SKM-1 (cell line): ENCODE measurements at regions not wholly inside any gene's neighbourhood (a gene's known extent, or its start where the extent isn't known, plus 50 kb on each side); places are given as distances from the start of the nearest gene placed in this dataset.
"Not testable (repeated sequence)": the region's sequence is repeated elsewhere in the genome, so short reads cannot be mapped to it uniquely, and the experiment has no call there.

Experiments used
- DNase-seq: peaks from one replicate; lab custom pipeline; 2025; ENCODE audit not compliant: unreplicated experiment; lab: John Stamatoyannopoulos, UW

DNA sequence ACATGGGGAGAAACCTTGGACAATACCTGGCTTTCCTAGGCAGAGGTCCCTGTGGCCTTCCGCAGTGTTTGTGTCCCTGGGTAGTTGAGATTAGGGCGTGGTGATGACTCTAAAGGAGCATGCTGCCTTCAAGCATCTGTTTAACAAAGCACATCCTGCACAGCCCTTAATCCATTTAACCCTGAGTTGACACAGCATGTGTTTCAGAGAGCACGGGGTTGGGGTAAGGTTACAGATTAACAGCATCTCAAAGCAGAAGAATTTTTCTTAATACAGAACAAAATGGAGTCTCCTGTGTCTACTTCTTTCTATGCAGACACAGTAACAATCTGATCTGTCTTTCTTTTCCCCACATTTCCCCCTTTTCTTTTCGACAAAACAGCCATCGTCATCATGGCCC is 244.7 kb upstream of the PRKCQ start:
- not testable (repeated sequence) for DNase-seq

DNA sequence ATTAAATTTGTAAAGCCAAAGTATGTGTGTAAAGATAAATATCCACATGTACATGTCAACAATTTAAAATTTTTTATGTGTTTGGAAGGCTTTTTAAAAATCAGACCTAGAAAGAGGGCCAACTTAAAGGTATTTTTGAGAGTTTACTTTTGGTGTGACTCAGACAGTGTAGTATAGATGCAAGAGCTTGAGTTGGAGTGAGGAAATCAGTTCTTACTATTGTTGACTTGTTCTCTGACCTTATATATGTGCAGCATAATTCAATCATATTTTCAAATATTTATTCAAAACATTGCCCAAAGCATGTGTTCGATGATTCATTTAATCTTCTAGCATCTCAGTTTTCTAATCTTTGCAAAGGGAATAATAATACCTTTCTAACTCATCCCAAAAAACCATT is 243.7 kb upstream of the PRKCQ start:
- no peak for DNase-seq

DNA sequence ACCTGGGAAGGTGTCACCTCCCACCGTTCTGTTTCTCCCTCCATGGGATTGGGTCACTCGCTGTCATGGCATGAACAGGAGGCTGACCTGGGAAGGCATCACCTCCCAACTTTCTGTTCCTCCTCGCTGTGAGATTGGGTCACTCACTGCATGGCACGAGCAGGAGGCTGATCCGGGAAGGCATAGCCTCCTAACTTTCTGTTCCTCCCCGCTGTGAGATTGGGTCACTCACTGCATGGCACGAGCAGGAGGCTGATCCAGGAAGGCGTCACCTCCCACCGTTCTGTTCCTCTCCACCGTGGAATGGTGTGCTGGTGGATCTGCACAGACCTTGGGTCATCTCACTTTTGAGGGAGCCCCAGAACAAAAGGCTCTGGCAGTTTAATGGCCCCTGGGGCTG is 239.2 kb upstream of the PRKCQ start:
- no peak for DNase-seq

DNA sequence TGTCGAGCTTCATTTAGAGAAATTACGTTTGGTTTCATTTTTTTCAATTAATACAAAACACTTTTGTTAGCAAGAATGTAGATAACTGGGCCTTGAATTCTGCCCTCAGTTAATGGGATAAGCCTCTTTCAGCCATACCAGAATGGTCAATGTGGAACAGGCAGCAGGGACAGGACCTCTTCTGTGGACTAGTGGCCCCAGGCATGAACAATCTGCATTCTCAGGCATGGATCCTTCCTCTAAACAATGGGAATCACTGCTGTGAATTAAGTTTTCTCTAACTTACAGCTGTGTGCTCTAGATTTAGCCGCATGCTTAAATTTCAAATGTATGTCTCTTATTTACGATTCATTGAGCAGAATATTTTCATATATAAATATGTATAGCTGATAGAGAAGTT is 237.7 kb upstream of the PRKCQ start:
- no peak for DNase-seq

DNA sequence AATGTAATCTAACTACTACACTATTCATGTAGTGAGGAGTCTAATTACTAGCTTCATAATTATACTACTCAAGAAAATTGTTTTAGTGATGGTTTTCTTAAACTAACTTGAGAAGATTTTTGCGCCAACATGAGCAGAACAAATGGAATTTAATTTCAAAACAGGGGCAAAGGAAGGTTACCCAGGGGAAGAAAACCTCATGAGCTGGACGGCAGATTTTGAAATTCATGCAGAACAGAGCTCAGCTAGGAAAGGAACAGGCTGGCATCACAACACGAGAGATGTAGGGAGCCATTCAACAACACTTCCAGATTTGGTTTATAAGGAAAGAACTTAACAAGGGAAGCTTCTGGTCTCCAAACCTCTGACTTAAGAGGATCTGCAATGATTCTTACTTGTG is 235.3 kb upstream of the PRKCQ start:
- no peak for DNase-seq

DNA sequence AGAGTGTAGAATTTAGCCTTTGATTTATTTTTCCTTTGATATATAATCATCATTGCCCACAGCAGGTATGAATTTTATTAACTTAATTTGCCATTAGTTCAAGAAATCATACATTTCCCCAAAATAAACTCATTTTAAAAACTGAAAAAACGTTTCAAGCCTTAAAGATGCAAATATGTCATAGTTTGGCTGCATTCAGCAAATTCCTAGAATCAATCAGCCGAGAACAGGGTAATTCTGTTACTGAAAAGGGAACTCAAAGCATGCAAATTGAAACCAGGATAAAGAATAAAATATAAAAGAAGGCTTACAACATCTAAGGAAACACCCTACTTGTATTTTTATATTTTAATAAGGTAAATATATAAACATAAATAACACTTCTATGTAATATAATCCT is 233.8 kb upstream of the PRKCQ start:
- no peak for DNase-seq

DNA sequence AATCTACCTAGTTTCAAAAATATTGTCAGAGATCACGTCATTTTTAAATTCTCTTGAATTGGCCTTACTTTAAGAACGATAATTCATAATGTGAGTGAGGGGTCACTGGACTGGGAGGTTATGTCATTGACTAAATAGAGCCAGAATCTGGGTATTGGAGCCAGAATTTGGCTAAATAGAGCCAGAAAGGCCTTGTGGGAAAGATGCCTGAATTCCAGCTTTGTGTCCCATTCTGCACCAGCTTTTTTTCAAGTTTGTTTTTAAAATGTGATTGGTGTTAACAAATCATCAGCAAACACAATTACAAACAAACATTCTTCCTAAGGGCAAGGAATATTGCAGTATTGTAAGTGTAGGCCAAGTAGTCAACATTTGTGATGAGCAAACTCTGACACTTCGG is 233.2 kb upstream of the PRKCQ start:
- DNase-seq, result no peak

DNA sequence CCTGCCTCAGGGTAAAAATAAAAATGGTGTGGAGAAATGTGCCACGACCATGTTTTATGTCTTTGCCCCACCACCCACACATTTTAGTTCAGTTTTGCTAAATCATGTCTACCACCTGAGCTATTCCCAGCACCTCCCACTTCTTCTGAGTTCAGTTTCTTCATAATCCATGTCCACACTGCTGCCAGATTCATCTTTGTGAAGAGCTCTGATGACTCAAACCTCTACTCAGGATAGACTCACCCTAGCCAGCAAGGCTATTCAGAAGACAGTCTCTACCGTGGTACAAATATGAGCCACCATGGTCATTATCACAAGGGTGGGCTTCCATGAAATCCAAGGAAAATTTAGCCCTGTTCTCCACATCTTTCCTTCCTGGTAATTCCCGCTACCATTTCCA is 231.1 kb upstream of the PRKCQ start:
- DNase-seq, result no peak

DNA sequence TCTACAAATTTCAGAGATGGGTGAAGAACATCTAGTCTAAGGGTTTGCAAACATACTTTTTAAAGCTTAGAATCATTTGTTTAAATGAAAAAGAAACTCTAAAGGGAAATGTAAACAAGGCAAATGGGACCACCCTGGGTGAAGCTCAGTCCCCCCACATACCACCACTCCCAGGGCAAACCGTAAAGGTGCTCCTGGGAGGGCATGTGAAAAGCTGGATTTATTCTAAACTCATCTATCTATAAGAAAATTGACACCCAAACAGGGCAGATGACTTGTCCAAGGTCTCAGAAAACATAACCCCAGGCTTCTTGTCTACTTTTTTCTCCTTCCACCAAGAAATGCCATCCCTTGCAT is 223.3 kb upstream of the PRKCQ start:
- no peak for DNase-seq

DNA sequence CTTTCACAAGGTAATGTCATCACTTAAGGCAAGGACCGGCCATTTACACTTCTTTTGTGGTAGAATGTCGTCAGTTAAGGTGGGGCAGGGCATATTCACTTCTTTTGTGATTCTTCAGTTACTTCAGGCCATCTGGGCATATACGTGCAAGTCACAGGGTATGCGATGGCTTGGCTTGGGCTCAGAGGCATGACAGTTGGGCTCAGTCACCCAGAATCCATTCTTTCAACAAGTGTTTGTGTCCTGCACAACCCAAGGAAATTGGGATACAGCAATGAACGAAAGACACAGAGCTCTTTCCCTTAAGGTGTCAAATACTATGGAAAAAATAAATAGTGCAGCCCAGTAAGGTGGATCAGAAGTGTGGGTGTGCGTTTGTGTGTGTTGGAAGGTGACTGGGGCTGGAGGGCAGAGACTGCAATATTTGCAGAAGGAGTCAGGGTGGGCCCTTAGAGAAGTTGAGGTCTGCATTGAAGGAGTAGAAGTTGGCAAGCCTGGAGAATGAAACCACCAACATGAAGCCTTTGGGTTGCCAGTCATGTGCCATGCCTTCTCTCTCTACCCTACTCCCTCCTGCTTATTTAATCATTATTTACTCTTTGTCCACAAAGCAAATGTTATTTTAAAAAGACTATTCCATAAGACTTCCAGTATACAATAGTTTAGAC is 222.8 kb upstream of the PRKCQ start:
- no peak for DNase-seq

DNA sequence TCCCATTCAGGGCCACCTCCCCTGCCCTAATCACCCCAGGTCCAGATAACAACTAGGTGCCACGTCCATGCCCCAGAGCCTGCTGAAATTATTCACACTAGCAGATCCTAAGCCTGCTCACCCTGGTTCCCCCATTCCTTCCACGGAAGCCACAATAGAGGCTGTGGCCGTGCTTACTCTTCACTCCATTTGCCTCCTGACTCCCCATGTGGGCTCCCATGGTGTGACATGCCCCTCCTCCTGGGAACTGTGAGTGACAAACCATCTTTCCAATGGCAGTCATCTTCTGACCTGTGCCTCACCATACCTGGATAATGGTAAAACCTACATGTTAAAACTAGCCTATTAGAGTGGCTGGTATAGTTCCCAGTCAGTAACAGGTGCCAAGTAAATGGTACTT is 216.2 kb upstream of the PRKCQ start:
- DNase-seq, result no peak

DNA sequence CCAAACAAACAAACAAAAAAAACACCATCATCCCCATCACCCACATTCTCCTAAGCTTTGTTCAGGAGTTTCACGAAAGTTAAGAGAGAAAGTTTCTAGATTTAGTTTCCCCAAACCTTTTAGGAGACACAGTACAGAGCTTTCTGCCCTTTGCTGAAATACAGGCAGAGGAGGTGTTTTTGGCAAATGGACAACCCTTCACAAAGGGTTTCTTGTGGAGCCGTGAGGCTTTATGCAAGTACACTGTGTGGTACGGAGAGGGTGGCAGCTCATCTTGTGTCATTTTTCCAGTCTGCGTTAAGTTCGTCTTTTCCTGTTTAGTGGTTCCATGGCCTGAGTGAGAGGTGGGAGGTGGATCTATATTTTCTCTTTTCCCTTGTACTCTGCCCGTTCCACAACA is 215.5 kb upstream of the PRKCQ start:
- DNase-seq, result no peak

DNA sequence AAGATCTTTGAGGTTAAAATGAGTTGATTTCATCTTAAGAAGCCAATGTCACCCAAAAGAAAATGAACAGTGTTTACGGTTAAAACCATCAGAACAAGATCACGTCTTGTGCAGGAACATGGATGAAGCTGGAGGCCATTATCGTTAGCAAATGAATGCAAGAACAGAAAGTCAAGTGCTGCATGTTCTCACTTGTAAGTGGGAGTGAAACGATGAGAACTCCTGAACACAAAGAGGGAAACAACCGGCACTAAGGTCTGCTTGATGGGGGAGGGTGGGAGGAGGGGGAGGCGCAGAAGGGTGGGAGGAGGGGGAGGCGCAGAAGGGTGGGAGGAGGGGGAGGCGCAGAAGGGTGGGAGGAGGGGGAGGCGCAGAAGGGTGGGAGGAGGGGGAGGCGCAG is 214.8 kb upstream of the PRKCQ start:
- DNase-seq, result not testable (repeated sequence)

DNA sequence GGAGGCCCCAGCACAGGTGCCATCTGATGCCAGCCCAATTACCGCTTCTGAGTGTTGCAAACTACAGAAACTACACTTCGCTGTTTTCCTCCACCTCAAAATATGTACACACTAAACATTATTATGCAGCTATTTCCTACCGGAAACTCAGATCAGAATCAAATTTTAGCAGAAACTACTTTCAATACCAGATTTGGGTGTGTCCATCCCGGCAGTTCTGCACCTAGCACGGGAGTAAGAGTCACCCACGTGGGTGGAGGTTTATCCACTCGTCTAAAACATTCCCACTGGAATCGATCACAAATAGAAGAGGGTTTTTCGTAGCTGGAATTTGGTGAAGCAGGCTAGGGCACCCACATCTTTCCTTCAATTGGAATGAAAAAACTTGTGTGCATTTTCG is 214.4 kb upstream of the PRKCQ start:
- no peak for DNase-seq

DNA sequence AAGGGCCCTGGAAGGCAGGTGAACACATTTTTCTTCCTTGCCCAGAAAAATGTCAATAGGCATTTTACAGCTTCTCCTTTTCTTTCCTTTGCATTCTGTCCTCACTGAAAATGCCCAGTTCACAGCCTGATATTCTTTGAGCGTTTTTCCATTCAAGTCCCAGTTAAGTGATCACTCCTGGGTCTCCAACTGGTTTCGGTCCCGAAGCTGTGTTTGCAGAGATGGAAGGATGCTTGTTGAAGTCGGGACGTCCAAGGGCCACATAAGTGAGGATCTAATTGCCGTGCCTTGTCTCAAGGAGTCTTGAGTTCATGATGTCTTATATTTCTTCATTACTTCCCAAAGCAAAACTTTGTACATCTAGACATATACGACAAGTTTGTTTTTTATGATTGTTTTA is 208.7 kb upstream of the PRKCQ start:
- no peak for DNase-seq

DNA sequence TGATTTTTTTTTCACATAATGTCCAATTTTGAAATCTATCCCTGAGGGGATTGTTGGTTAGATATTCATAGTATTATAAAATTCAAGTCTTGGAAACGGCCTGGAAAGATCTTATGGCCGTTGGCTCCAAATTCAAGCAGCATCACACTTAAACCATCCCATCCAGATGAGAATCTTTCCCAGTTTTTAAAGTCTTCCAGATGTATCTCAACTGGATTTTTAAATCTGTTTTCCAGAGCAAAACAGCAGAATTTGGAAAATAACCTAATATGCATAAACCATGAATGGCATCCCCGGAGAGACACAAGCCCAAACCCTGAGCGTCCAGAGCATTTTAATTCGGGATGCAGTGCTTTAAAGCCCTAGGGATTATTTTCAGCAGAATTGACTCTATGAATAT is 208.2 kb upstream of the PRKCQ start:
- no peak for DNase-seq

DNA sequence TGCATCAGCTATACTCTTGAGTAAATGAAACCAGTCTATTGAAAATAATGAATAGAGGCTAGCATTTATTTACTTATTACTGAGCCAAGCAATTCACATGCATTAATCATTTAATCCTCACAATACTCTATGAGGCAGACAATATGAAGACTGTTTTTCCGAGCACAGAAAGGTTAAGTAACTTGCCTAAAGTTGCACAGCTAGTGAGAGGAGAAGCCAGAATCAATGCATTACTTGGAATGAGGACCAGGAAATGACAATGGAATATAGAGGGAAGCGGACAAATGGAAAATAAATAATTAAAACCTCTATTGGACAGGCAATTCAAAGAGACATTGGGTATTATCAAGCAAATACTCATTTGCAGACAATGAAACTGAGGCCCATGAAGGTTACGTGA is 207.6 kb upstream of the PRKCQ start:
- DNase-seq, result no peak

DNA sequence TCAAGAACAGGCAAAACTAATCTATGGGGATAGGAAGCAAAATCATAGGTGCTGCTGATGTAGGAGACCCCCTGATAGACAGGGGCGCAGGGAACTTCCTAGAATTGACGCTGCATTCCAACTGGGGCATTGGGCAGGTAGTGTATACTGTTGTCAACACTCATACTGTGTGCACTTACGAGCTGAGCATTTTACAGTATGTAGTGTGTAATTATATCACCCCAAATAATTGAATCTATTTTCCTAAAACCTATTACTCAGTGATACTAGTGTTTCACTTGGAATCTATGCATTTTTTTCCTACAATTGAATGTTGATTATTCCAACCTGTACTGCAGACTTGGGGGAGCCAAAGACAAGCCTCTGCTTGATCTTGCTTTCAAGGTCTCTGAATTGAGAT is 207.0 kb upstream of the PRKCQ start:
- no peak for DNase-seq

DNA sequence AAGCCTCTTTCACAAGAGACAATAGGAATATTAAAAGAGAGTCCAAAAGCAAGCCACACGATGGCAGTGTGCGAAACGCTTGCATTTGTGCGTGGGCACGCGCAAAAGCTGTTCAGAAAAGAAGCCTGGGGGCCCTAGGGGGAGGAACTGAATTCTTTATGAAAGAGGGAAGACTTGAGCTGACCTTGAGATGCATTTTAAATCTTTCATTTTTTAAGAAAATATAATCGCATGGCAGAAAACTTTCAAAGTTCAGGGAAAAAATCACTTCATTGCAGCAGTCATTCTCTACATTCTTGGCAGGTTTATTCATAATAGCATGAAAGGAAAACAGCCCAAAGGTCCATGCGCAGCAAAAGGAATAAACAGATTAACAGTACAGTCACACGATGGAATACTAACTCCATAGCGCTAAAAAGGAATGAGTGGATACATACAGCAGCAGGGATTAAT is 206.5 kb upstream of the PRKCQ start:
- no peak for DNase-seq

DNA sequence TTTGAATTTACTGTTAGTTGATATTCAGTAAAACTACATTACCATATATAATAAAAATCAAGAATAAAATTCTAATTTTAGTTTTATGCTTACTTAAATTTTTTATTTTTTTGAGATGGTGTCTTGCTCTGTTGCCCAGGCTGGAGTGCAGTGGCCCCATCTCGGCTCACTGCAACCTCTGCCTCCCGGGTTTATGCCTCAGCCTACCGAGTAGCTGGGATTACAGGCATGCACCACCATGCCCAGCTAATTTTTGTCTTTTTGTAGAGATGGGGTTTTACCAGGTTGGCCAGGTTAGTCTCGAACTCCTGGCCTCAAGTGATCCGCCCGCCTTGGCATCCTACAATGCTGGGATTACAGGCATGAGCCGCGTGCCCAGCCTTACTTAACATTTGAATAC is 204.4 kb upstream of the PRKCQ start:
- DNase-seq, result not testable (repeated sequence)

DNA sequence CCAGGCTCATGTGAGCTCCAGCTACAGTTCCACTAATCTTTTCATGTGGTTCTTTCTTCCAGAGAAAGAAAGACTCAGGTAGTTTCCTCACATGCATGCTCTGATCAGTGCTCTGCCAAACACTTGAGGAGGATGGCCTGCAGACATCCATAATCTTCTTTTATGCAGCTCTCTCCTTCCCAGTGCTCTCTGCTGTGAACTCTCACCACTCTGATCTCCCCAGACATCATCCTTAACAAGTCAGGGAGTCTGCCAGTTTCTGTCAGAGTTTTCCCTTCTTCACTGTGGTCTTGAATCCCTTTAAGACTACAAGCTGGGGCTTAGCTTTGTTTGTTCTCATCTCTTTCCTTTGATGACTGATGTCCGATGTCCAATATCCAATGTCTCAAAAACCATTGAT is 203.4 kb upstream of the PRKCQ start:
- no peak for DNase-seq

DNA sequence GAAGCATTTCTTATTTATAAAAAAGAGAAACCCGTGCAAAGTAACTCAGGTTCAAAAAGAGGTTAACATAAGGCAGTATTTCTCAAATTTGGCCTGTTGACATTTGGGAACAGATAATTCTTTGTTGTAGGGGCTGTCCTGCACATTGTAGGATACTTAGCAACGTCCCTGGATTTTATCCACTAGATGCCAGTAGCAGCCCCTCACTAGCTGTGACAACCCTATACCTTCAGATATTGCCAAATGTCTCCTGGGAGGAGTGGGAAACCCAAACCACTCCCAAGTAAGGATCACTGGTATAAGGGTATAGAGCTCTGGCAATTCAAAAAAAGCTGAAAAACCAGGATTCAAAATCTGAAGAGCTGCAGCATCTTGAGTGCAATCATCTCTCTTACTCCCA is 202.3 kb upstream of the PRKCQ start:
- no peak for DNase-seq

DNA sequence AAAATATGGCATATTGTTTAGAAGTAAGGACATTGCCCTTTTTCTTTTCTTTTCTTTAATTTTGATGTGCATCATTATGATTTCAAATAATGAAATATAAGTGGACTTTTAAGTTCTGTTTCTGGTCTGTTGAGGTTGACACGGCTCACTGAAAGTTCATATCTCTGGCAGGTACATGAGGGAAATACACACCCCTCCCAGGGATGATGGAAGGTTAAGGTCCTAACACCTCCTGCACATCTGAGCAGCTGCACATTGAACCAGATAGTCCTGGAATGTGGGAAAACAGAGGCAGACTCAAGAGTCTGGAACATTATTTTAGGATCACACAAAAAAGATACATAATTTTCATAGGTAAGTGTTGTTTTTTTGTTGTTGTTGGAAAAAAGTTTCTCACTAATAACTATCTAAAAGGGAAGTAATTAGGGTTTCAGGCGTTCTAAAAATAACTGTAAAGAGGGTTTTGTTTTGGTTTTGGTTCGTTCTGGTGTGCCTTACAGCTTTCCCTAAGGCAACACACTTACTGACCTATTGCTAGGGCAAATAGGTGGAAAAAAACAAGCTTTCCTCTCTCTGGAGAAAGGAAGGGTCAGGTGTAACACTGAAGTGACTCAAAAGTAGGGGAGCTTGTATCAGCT is 201.2 kb upstream of the PRKCQ start:
- DNase-seq, result no peak
